T-helper 1 cell treated with Interleukin-12 subunit alpha and Interleukin-12 subunit beta and Interleukin-4 antibody, amounts not matched to agents 30 ng/mL and 1 ng/mL, for 36 hours (primary cell): ENCODE measurements at regions not wholly inside any gene's neighbourhood (a gene's known extent, or its start where the extent isn't known, plus 50 kb on each side); places are given as distances from the start of the nearest gene placed in this dataset.

Source experiments
- intact Hi-C: fragments of 100-400 bp; cut with micrococcal nuclease; formaldehyde crosslinking; loops from one replicate; pipeline ENCODE4 v1.15.1; 2024

DNA sequence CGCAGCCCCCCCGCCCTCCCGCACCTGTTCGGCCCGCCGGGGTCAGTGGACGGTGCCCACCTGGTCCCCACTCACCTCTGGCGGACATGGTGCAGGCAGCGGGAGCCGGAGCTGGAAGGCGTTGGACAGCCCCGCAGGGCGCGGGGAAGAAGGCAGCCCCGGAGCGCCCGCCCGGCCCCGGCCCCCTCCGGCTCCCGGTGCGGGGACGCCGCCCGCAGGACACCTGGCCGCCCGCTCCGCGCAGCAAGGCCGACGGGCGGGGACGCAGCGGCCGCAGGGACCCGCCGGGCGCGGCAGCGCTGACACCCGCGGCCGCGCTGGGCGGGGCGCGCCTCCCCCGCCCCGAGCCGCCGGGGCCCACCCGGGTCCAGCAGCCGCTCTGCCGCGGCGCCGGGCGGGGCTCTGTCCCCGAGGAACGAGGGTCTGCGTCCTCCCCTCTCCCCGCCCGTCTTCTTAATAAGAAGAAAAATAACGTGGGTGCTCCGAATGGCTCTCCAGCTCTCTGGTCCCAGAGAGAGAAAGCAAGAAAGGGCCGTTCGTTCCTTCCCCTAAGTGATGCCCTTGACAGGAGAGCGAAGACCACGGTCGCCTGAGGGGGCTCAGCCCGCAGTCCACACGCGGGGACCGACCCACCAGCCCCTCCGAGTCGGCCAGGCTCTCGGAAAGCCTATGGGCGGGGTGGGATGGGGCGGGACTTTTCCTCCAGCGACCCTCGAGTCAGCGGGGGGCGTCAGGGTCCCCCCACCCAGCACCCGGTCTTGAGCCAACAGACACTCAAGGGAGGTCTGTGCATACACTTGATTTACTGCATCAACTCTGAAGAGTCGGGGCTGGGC is 53.4 kb upstream of the FHIP2A start:
- intact Hi-C loops, result loop anchor here (2.0 kb wide), 1 partner anchor 55 kb away; no protein-coding TSS in a partner anchor

GRCh38 chr10:114770009-114770408 is 51.6 kb upstream of the FHIP2A start:
- intact Hi-C loops, result loop anchor here (5.0 kb wide), 1 partner anchor 298 kb away; no protein-coding TSS in a partner anchor

- intact Hi-C loops, result loop anchor here (5.0 kb wide), 1 partner anchor 299 kb away; no protein-coding TSS in a partner anchor
These were observed 50.4 kb upstream of the FHIP2A start for GRCh38 chr10:114771157-114771556.

- intact Hi-C loops, result loop anchor here (5.0 kb wide), 1 partner anchor 299 kb away; no protein-coding TSS in a partner anchor
These were observed 49.8 kb upstream of the FHIP2A start for GRCh38 chr10:114771749-114772148.
